HCT116 (cell line): ENCODE measurements at regions not wholly inside any gene's neighbourhood (a gene's known extent, or its start where the extent isn't known, plus 50 kb on each side); places are given as distances from the start of the nearest gene placed in this dataset.

Experiments
- ATAC-seq: fragments of 200-7000 bp; cut with Tn5 transposase; 2 replicates; pipeline ENCODE4 v1.9.1; 2020; ENCODE audit warnings: mild to moderate bottlenecking, moderate library complexity
- BruUV-seq: library from RNA; stranded (reverse); fragments of 400-500 nt; replicated peaks from 2 replicates; lab custom pipeline; 2021; lab: Mats Ljungman, UMichigan
- CTCF ChIA-PET: fragments of 300-600 bp; sonication (Branson Sonifier 250); formaldehyde crosslinking; loops from one replicate; lab custom pipeline; 2021; ENCODE audit warnings: antibody characterized with exemption; lab: Charles Lee
- POLR2A ChIA-PET: fragments of 300-600, 350-600 bp; sonication (Branson Sonifier 250); formaldehyde crosslinking; loops from one replicate; lab custom pipeline; 2021; ENCODE audit warnings: antibody characterized with exemption; lab: Charles Lee
- RAD21 ChIA-PET, 2 experiments: fragments of 300-600 bp; sonication (Branson Sonifier 250); formaldehyde crosslinking; loops; one replicate each; lab custom pipeline; 2023; ENCODE audit warnings: low total read pairs in 2 of 2; ENCODE audit not compliant: uncharacterized antibody in 2 of 2, unreplicated experiment in 2 of 2, low non-redundant PET in 1 of 2; lab: Charles Lee
- DNase-seq: peaks from one replicate; pipeline ENCODE4 v3.0.0-alpha.2; 2010; ENCODE audit warnings: low read depth, low spot score
- H2AFZ ChIP-seq: fragments of 200-600 bp; shearing (Covaris generic), sonication (generic); 2 replicates; pipeline ENCODE4 v1.6.1; 2017; ENCODE audit warnings: low read depth, mixed run types, mixed read lengths, antibody characterized with exemption, low read length; ENCODE audit not compliant: poor library complexity, severe bottlenecking
- H3K27ac ChIP-seq: 2 replicates; pipeline ENCODE4 v1.5.1; 2012; ENCODE audit warnings: low read depth, low read length
- H3K27me3 ChIP-seq: fragments of 200-600 bp; sonication (generic); 2 replicates; pipeline ENCODE4 v1.6.1; 2016; ENCODE audit warnings: mixed run types, low read length, mixed read lengths; ENCODE audit not compliant: insufficient read depth
- H3K36me3 ChIP-seq, 2 experiments: fragments of 200-500 bp in 1 of 2; fragments of 200-600 bp in 1 of 2; sonication (Bioruptor generic) in 1 of 2; sonication (generic) in 1 of 2; 2 replicates each; pipeline versions ENCODE4 v1.5.1 to v1.6.1; 2014 to 2016; ENCODE audit warnings: low read length in 2 of 2, inconsistent platforms in 1 of 2, mixed read lengths in 1 of 2, mixed run types in 1 of 2; ENCODE audit not compliant: insufficient read depth in 2 of 2, control insufficient read depth in 1 of 2
- H3K4me1 ChIP-seq, 2 experiments: fragments of 200-600 bp in 1 of 2; sonication (generic) in 1 of 2; 2 replicates each; pipeline versions ENCODE4 v1.5.1 to v1.6.1; 2012 to 2017; ENCODE audit warnings: low read length in 2 of 2, inconsistent platforms in 1 of 2, mild to moderate bottlenecking in 1 of 2, mixed read lengths in 1 of 2, mixed run types in 1 of 2, moderate library complexity in 1 of 2; ENCODE audit not compliant: insufficient read depth in 2 of 2, control insufficient read depth in 1 of 2
- H3K4me2 ChIP-seq: fragments of 200-600 bp; sonication (generic); 2 replicates; pipeline ENCODE4 v1.6.1; 2017; ENCODE audit warnings: mixed run types, low read length, mixed read lengths
- H3K4me3 ChIP-seq, 2 experiments: fragments of 200-600 bp in 1 of 2; sonication (generic) in 1 of 2; replicated peaks in 1 of 2; 2 replicates each; pipeline ENCODE4 v1.5.1; 2011 to 2016; ENCODE audit warnings: low read length in 2 of 2, control low read depth in 1 of 2, low read depth in 1 of 2, mild to moderate bottlenecking in 1 of 2, mixed read lengths in 1 of 2, mixed run types in 1 of 2
- H3K79me2 ChIP-seq: fragments of 200-600 bp; sonication (generic); 2 replicates; pipeline ENCODE4 v1.6.1; 2017; ENCODE audit warnings: mild to moderate bottlenecking, mixed run types, low read length, moderate library complexity, mixed read lengths; ENCODE audit not compliant: insufficient read depth
- H3K9ac ChIP-seq: fragments of 200-600 bp; sonication (generic); 2 replicates; pipeline ENCODE4 v1.6.1; 2016; ENCODE audit warnings: low read length, mixed read lengths
- H3K9me2 ChIP-seq: fragments of 200-600 bp; sonication (generic), shearing (Covaris generic); 2 replicates; pipeline ENCODE4 v1.6.1; 2017; ENCODE audit warnings: mixed run types, mild to moderate bottlenecking, moderate library complexity; ENCODE audit not compliant: insufficient read depth
- H3K9me3 ChIP-seq, 2 experiments: fragments of 200-500 bp in 1 of 2; fragments of 200-600 bp in 1 of 2; sonication (Bioruptor generic) in 1 of 2; sonication (generic) in 1 of 2; 2 replicates each; pipeline ENCODE4 v1.6.1; 2014 to 2017; ENCODE audit warnings: low read length in 2 of 2, mixed read lengths in 2 of 2, inconsistent platforms in 1 of 2, low read depth in 1 of 2, mild to moderate bottlenecking in 1 of 2, mixed run types in 1 of 2, moderate library complexity in 1 of 2; ENCODE audit not compliant: control insufficient read depth in 1 of 2, insufficient read depth in 1 of 2
- H4K20me1 ChIP-seq: fragments of 200-600 bp; sonication (generic), shearing (Covaris generic); 2 replicates; pipeline ENCODE4 v1.6.1; 2017; ENCODE audit warnings: mixed run types, mild to moderate bottlenecking, moderate library complexity; ENCODE audit not compliant: insufficient read depth
- CEBPB ChIP-seq: IDR thresholded peaks from 2 replicates; pipeline ENCODE4 v1.6.1; 2012; ENCODE audit warnings: low read depth
- CTCF ChIP-seq, 3 experiments: fragments of 200-600 bp in 1 of 3; sonication (generic) in 1 of 3; IDR thresholded peaks in 2 of 3; conservative IDR thresholded peaks in 1 of 3; 2 replicates each; pipeline ENCODE4 v1.5.1; 2012 to 2017; ENCODE audit warnings: low read depth in 2 of 3, low read length in 2 of 3, antibody characterized with exemption in 1 of 3, borderline replicate concordance in 1 of 3, control low read depth in 1 of 3, mild to moderate bottlenecking in 1 of 3, mixed read lengths in 1 of 3, mixed run types in 1 of 3, moderate library complexity in 1 of 3; ENCODE audit not compliant: insufficient read depth in 1 of 3
- EGR1 ChIP-seq: IDR thresholded peaks from 2 replicates; pipeline ENCODE4 v1.6.1; 2012; ENCODE audit warnings: low read depth
- ELF1 ChIP-seq: IDR thresholded peaks from 2 replicates; pipeline ENCODE4 v1.6.1; 2012; ENCODE audit warnings: low read depth, borderline replicate concordance
- EZH2 ChIP-seq: fragments of 200-600 bp; sonication (generic); IDR thresholded peaks from 2 replicates; pipeline ENCODE4 v1.6.1; 2017; ENCODE audit warnings: antibody characterized with exemption, mixed run types
- EZH2phosphoT487 ChIP-seq: fragments of 200-600 bp; IDR thresholded peaks from 2 replicates; pipeline ENCODE4 v1.6.1; 2018; ENCODE audit warnings: antibody characterized with exemption, borderline replicate concordance
- FOSL1 ChIP-seq: IDR thresholded peaks from 2 replicates; pipeline ENCODE4 v1.6.1; 2012; ENCODE audit warnings: low read depth
- JUND ChIP-seq: IDR thresholded peaks from 2 replicates; pipeline ENCODE4 v1.6.1; 2012
- RAD21 ChIP-seq: IDR thresholded peaks from 2 replicates; pipeline ENCODE4 v1.6.1; 2012; ENCODE audit warnings: low read depth, mild to moderate bottlenecking
- REST ChIP-seq: IDR thresholded peaks from 2 replicates; pipeline ENCODE4 v1.6.1; 2012; ENCODE audit warnings: low read depth
- SP1 ChIP-seq: IDR thresholded peaks from 2 replicates; pipeline ENCODE4 v1.6.1; 2012; ENCODE audit warnings: low read depth
- SRF ChIP-seq: IDR thresholded peaks from 2 replicates; pipeline ENCODE4 v1.6.1; 2012; ENCODE audit warnings: low read depth
- ZBTB33 ChIP-seq: IDR thresholded peaks from 2 replicates; pipeline ENCODE4 v1.6.1; 2011; ENCODE audit warnings: mild to moderate bottlenecking, low read length, moderate library complexity; ENCODE audit not compliant: insufficient replicate concordance; ENCODE audit errors: extremely low read depth
- ZFX ChIP-seq: fragments of 450-650 bp; IDR thresholded peaks from 2 replicates; pipeline ENCODE4 v1.6.1; 2017
- ZNF274 ChIP-seq: fragments of 200-500 bp; sonication (Bioruptor generic); IDR thresholded peaks from 2 replicates; pipeline ENCODE4 v1.6.1; 2014; ENCODE audit warnings: mild to moderate bottlenecking, low read depth, low read length, inconsistent platforms
- intact Hi-C: fragments of 100-400 bp; cut with micrococcal nuclease; formaldehyde crosslinking; loops from 2 replicates; pipeline ENCODE4 v1.10.0; 2022
- TF ChIP-seq, protein P1 (sequence below): IDR thresholded peaks from 2 replicates; pipeline ENCODE4 v1.6.1; 2012

DNA sequence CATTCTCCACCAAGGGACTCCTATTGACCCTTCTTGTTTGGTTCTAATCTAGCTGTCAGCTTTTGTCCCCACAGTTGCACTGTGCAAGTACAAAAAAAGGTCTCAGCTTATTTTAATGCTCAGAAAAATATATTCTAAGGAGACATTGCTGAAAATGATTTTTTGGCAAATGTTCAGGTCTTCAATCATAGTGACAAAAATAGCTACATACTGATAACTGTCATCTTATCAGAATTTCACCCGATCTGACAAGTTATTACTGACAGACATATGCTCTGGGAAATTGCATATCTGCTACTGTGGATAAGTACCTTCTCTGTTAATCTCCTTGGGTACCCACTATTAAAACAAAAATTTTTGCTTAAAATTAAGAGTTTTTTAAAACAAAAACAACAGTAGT, 263.6 kb downstream of the FLRT2 start:
- H3K27ac ChIP-seq = no peak overlapping the region
- H3K79me2 ChIP-seq = no peaks in the 10 kb centered on the region
- H2AFZ ChIP-seq = no peak overlapping the region
- intact Hi-C loops = no loop called here
- H3K27me3 ChIP-seq = no peaks in the 10 kb centered on the region
- POLR2A ChIA-PET = no interaction called here
- no peak for ATAC-seq
- H4K20me1 ChIP-seq = no peaks in the 10 kb centered on the region
- TF ChIP-seq ZNF274 (no peak), EGR1 (no peak), REST (no peak), EZH2phosphoT487 (no peak), SRF (no peak), ELF1 (no peak), EZH2 (no peak), CTCF (IDR thresholded peaks at IDR 0.05 in 2 of 3, conservative IDR thresholded peaks at IDR 0.05 in 1 of 3; ENCODE audit: borderline replicate concordance in 1 of 3, insufficient read depth in 1 of 3, low read depth in 2 of 3, low read length in 2 of 3) (no peak), CEBPB (no peak), ZBTB33 (no peak), SP1 (no peak), RAD21 (no peak), ZFX (no peak), FOSL1 (no peak), JUND (no peak)
- TF ChIP-seq, protein P1, sequence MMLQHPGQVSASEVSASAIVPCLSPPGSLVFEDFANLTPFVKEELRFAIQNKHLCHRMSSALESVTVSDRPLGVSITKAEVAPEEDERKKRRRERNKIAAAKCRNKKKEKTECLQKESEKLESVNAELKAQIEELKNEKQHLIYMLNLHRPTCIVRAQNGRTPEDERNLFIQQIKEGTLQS = no peak
- no peak overlapping the region for H3K4me3 ChIP-seq
- no TSS peak for BruUV-seq
- DNase-seq = no peak
- no peak overlapping the region for H3K9ac ChIP-seq
- RAD21 ChIA-PET = no interaction called here
- CTCF ChIA-PET = no interaction called here
- H3K9me3 ChIP-seq = peaks cover 12 to 14% of the 10 kb centered on the region in 2 experiments; a peak in 2 of 4 replicates
- no peaks in the 10 kb centered on the region for H3K36me3 ChIP-seq
- no peak overlapping the region for H3K4me2 ChIP-seq
- H3K9me2 ChIP-seq = no peaks in the 10 kb centered on the region
- H3K4me1 ChIP-seq = no peaks in the 10 kb centered on the region
